WTC11 (cell line): ENCODE measurements at regions not wholly inside any gene's neighbourhood (a gene's known extent, or its start where the extent isn't known, plus 50 kb on each side); places are given as distances from the start of the nearest gene placed in this dataset.

Experiments
- ATAC-seq: fragments of 200-7000 bp; cut with Tn5 transposase; 2 replicates; pipeline ENCODE4 v1.10.0; 2021; ENCODE audit warnings: mild to moderate bottlenecking, moderate library complexity
- CTCF ChIA-PET: fragments of 300-600 bp; sonication (Branson Sonifier 250); formaldehyde crosslinking; loops from one replicate; lab custom pipeline; 2021; ENCODE audit warnings: antibody characterized with exemption; lab: Charles Lee
- POLR2A ChIA-PET: fragments of 350-600 bp; sonication (Branson Sonifier 250); formaldehyde crosslinking; loops from one replicate; lab custom pipeline; 2021; ENCODE audit warnings: antibody characterized with exemption; lab: Charles Lee
- DNase-seq: peaks from one replicate; pipeline ENCODE4 v3.0.0; 2021; ENCODE audit warnings: low spot score
- H3K27ac Mint-ChIP-seq: 2 replicates; pipeline ENCODE4 v1.8.0; 2021; ENCODE audit warnings: mixed read lengths
- H3K27me3 Mint-ChIP-seq: 2 replicates; pipeline ENCODE4 v1.8.0; 2021; ENCODE audit warnings: low read depth, mild to moderate bottlenecking, moderate library complexity, mixed read lengths
- H3K36me3 Mint-ChIP-seq: 2 replicates; pipeline ENCODE4 v1.8.0; 2021; ENCODE audit warnings: mixed read lengths
- H3K4me1 Mint-ChIP-seq: 2 replicates; pipeline ENCODE4 v1.8.0; 2022; ENCODE audit warnings: mixed read lengths
- H3K4me3 Mint-ChIP-seq: 2 replicates; pipeline ENCODE4 v1.8.0; 2021; ENCODE audit warnings: mild to moderate bottlenecking, moderate library complexity, mixed read lengths
- H3K9me3 Mint-ChIP-seq: 2 replicates; pipeline ENCODE4 v1.8.0; 2021; ENCODE audit warnings: mixed read lengths
- ATF1 ChIP-seq: sonication (generic); formaldehyde crosslinking; IDR thresholded peaks from 2 replicates; pipeline ENCODE4 v1.8.1; 2023; ENCODE audit warnings: mild to moderate bottlenecking, moderate library complexity, missing genetic modification reagents
- CBFB ChIP-seq: sonication (generic); formaldehyde crosslinking; IDR thresholded peaks from 2 replicates; pipeline ENCODE4 v1.8.1; 2022; ENCODE audit warnings: mild to moderate bottlenecking, low read depth, missing genetic modification reagents
- ELF4 ChIP-seq: sonication (generic); formaldehyde crosslinking; IDR thresholded peaks from 2 replicates; pipeline ENCODE4 v1.8.1; 2022; ENCODE audit warnings: low read depth, mild to moderate bottlenecking, moderate library complexity, missing genetic modification reagents
- FOXK1 ChIP-seq: sonication (generic); formaldehyde crosslinking; IDR thresholded peaks from 2 replicates; pipeline ENCODE4 v1.8.0; 2022; ENCODE audit warnings: mild to moderate bottlenecking, moderate library complexity, missing genetic modification reagents
- FOXP1 ChIP-seq: sonication (generic); formaldehyde crosslinking; IDR thresholded peaks from 2 replicates; pipeline ENCODE4 v1.8.0; 2022; ENCODE audit warnings: missing genetic modification reagents, mild to moderate bottlenecking, moderate library complexity, borderline replicate concordance
- GABPB1 ChIP-seq: sonication (generic); formaldehyde crosslinking; IDR thresholded peaks from 2 replicates; pipeline ENCODE4 v1.8.1; 2023; ENCODE audit warnings: mild to moderate bottlenecking, missing genetic modification reagents
- GRHL2 ChIP-seq: fragments of 250-450 bp; sonication (Bioruptor Pico); IDR thresholded peaks from 2 replicates; pipeline ENCODE4 v1.8.0; 2022; ENCODE audit warnings: mild to moderate bottlenecking, moderate library complexity; ENCODE audit not compliant: insufficient replicate concordance, severe bottlenecking
- GTF2I ChIP-seq: fragments of 250-450 bp; sonication (Bioruptor Pico); conservative IDR thresholded peaks from 2 replicates; pipeline ENCODE4 v1.4.0; 2021; ENCODE audit warnings: mild to moderate bottlenecking
- IRF2 ChIP-seq: sonication (generic); formaldehyde crosslinking; IDR thresholded peaks from 2 replicates; pipeline ENCODE4 v1.8.0; 2022; ENCODE audit warnings: low read depth, missing genetic modification reagents, borderline replicate concordance
- JAZF1 ChIP-seq: fragments of 250-450 bp; sonication (Bioruptor Pico); IDR thresholded peaks from 2 replicates; pipeline ENCODE4 v1.9.0; 2021; ENCODE audit warnings: moderate library complexity, mild to moderate bottlenecking, inconsistent platforms
- NFATC4 ChIP-seq: fragments of 250-450 bp; sonication (Bioruptor Pico); IDR thresholded peaks from 2 replicates; pipeline ENCODE4 v1.9.0; 2021; ENCODE audit warnings: mild to moderate bottlenecking
- OVOL2 ChIP-seq: fragments of 250-450 bp; sonication (Bioruptor Pico); IDR thresholded peaks from 2 replicates; pipeline ENCODE4 v1.9.0; 2021; ENCODE audit warnings: mild to moderate bottlenecking, borderline replicate concordance
- RELA ChIP-seq: sonication (generic); formaldehyde crosslinking; IDR thresholded peaks from 2 replicates; pipeline ENCODE4 v1.8.1; 2022; ENCODE audit warnings: missing genetic modification reagents, mild to moderate bottlenecking, borderline replicate concordance
- SOX15 ChIP-seq: fragments of 250-450 bp; sonication (Bioruptor Pico); IDR thresholded peaks from 2 replicates; pipeline ENCODE4 v1.9.0; 2021; ENCODE audit warnings: mild to moderate bottlenecking
- SP1 ChIP-seq: sonication (generic); formaldehyde crosslinking; conservative IDR thresholded peaks from 2 replicates; pipeline ENCODE4 v1.8.1; 2022; ENCODE audit warnings: missing genetic modification reagents
- TEAD1 ChIP-seq: sonication (generic); formaldehyde crosslinking; IDR thresholded peaks from 2 replicates; pipeline ENCODE4 v1.8.0; 2022; ENCODE audit warnings: mild to moderate bottlenecking, missing genetic modification reagents
- USF2 ChIP-seq: sonication (generic); formaldehyde crosslinking; IDR thresholded peaks from 2 replicates; pipeline ENCODE4 v1.8.1; 2023; ENCODE audit warnings: mild to moderate bottlenecking, missing genetic modification reagents, moderate library complexity
- ZBTB21 ChIP-seq: sonication (generic); formaldehyde crosslinking; IDR thresholded peaks from 2 replicates; pipeline ENCODE4 v1.8.1; 2023; ENCODE audit warnings: mild to moderate bottlenecking, missing genetic modification reagents, borderline replicate concordance
- ZNF121 ChIP-seq: sonication (generic); formaldehyde crosslinking; IDR thresholded peaks from 2 replicates; pipeline ENCODE4 v1.8.0; 2023; ENCODE audit warnings: missing genetic modification reagents
- ZNF263 ChIP-seq: sonication (generic); formaldehyde crosslinking; IDR thresholded peaks from 2 replicates; pipeline ENCODE4 v1.8.1; 2022; ENCODE audit warnings: low read depth, mild to moderate bottlenecking, moderate library complexity, missing genetic modification reagents
- ZNF281 ChIP-seq: sonication (generic); formaldehyde crosslinking; IDR thresholded peaks from 2 replicates; pipeline ENCODE4 v1.8.0; 2023; ENCODE audit warnings: mild to moderate bottlenecking, missing genetic modification reagents
- ZNF416 ChIP-seq: fragments of 250-450 bp; sonication (Bioruptor Pico); IDR thresholded peaks from 2 replicates; pipeline ENCODE4 v1.9.0; 2021; ENCODE audit warnings: mild to moderate bottlenecking, inconsistent platforms
- TF ChIP-seq, protein P1 (sequence below): fragments of 250-450 bp; sonication (Bioruptor Pico); IDR thresholded peaks from 2 replicates; pipeline ENCODE4 v1.9.0; 2021; ENCODE audit warnings: mild to moderate bottlenecking, borderline replicate concordance
- TF ChIP-seq, protein P2 (sequence below): sonication (generic); formaldehyde crosslinking; IDR thresholded peaks from 2 replicates; pipeline ENCODE4 v1.8.1; 2023; ENCODE audit warnings: mild to moderate bottlenecking, missing genetic modification reagents, borderline replicate concordance
- TF ChIP-seq, protein P3 (sequence below): fragments of 250-450 bp; sonication (Bioruptor Pico); conservative IDR thresholded peaks from 2 replicates; pipeline ENCODE4 v1.9.0; 2021; ENCODE audit warnings: mild to moderate bottlenecking

DNA sequence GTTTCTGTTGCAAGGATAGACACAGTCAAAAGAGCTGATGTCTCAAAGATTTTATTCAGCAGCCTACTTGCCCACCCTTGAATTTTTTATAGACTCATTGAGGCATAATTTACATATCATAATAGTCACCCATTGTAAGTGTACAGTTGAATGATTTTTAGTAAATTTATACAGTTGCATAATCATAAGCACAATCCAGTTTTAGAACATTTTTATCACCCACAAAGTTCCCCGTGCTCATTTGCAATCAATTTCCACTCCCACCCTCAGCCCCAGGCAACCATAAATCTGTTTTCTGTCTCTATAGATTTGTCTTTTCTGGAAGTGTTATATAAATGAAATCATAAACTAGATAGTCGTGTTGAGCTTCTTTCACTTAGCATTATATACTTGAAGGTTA lies 517.7 kb downstream of the TLE1 start:
- no peak for ATAC-seq
- Mint-ChIP-seq H3K4me3 (no peak overlapping the region), H3K27ac (no peak overlapping the region), H3K27me3 (no peaks in the 10 kb centered on the region), H3K36me3 (no peaks in the 10 kb centered on the region), H3K4me1 (no peaks in the 10 kb centered on the region), H3K9me3 (peaks cover 33% of the 10 kb centered on the region)
- POLR2A ChIA-PET = interaction anchor here (0.7 kb wide), 1 partner anchor 19 kb away, joined by 3 read pairs; no protein-coding TSS in a partner anchor
- no peak for DNase-seq
- CTCF ChIA-PET = no interaction called here
- TF ChIP-seq IRF2 (CRISPR knock-in tag) (no peak), USF2 (CRISPR knock-in tag) (no peak), ZNF121 (CRISPR knock-in tag) (no peak), GRHL2 (CRISPR knock-in tag) (no peak), RELA (CRISPR knock-in tag) (no peak), SP1 (CRISPR knock-in tag) (no peak), ELF4 (CRISPR knock-in tag) (no peak), ATF1 (no peak), OVOL2 (CRISPR knock-in tag) (no peak), ZNF416 (CRISPR knock-in tag) (no peak), SOX15 (no peak), FOXP1 (CRISPR knock-in tag) (no peak), JAZF1 (CRISPR knock-in tag) (no peak), ZNF263 (CRISPR knock-in tag) (no peak), FOXK1 (CRISPR knock-in tag) (no peak), GTF2I (CRISPR knock-in tag) (no peak), TEAD1 (CRISPR knock-in tag) (no peak)
- TF ChIP-seq, protein P1, sequence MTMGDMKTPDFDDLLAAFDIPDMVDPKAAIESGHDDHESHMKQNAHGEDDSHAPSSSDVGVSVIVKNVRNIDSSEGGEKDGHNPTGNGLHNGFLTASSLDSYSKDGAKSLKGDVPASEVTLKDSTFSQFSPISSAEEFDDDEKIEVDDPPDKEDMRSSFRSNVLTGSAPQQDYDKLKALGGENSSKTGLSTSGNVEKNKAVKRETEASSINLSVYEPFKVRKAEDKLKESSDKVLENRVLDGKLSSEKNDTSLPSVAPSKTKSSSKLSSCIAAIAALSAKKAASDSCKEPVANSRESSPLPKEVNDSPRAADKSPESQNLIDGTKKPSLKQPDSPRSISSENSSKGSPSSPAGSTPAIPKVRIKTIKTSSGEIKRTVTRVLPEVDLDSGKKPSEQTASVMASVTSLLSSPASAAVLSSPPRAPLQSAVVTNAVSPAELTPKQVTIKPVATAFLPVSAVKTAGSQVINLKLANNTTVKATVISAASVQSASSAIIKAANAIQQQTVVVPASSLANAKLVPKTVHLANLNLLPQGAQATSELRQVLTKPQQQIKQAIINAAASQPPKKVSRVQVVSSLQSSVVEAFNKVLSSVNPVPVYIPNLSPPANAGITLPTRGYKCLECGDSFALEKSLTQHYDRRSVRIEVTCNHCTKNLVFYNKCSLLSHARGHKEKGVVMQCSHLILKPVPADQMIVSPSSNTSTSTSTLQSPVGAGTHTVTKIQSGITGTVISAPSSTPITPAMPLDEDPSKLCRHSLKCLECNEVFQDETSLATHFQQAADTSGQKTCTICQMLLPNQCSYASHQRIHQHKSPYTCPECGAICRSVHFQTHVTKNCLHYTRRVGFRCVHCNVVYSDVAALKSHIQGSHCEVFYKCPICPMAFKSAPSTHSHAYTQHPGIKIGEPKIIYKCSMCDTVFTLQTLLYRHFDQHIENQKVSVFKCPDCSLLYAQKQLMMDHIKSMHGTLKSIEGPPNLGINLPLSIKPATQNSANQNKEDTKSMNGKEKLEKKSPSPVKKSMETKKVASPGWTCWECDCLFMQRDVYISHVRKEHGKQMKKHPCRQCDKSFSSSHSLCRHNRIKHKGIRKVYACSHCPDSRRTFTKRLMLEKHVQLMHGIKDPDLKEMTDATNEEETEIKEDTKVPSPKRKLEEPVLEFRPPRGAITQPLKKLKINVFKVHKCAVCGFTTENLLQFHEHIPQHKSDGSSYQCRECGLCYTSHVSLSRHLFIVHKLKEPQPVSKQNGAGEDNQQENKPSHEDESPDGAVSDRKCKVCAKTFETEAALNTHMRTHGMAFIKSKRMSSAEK (CRISPR knock-in tag) = no peak
- TF ChIP-seq, protein P2, sequence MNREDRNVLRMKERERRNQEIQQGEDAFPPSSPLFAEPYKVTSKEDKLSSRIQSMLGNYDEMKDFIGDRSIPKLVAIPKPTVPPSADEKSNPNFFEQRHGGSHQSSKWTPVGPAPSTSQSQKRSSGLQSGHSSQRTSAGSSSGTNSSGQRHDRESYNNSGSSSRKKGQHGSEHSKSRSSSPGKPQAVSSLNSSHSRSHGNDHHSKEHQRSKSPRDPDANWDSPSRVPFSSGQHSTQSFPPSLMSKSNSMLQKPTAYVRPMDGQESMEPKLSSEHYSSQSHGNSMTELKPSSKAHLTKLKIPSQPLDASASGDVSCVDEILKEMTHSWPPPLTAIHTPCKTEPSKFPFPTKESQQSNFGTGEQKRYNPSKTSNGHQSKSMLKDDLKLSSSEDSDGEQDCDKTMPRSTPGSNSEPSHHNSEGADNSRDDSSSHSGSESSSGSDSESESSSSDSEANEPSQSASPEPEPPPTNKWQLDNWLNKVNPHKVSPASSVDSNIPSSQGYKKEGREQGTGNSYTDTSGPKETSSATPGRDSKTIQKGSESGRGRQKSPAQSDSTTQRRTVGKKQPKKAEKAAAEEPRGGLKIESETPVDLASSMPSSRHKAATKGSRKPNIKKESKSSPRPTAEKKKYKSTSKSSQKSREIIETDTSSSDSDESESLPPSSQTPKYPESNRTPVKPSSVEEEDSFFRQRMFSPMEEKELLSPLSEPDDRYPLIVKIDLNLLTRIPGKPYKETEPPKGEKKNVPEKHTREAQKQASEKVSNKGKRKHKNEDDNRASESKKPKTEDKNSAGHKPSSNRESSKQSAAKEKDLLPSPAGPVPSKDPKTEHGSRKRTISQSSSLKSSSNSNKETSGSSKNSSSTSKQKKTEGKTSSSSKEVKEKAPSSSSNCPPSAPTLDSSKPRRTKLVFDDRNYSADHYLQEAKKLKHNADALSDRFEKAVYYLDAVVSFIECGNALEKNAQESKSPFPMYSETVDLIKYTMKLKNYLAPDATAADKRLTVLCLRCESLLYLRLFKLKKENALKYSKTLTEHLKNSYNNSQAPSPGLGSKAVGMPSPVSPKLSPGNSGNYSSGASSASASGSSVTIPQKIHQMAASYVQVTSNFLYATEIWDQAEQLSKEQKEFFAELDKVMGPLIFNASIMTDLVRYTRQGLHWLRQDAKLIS = no peak

- Mint-ChIP-seq H3K4me1 (peaks cover 10% of the 10 kb centered on the region), H3K9me3 (peaks cover 18% of the 10 kb centered on the region), H3K27ac (no peak overlapping the region), H3K36me3 (no peaks in the 10 kb centered on the region), H3K4me3 (no peak overlapping the region), H3K27me3 (no peaks in the 10 kb centered on the region)
- no peak for ATAC-seq
- no peak for DNase-seq
- TF ChIP-seq, protein P3, sequence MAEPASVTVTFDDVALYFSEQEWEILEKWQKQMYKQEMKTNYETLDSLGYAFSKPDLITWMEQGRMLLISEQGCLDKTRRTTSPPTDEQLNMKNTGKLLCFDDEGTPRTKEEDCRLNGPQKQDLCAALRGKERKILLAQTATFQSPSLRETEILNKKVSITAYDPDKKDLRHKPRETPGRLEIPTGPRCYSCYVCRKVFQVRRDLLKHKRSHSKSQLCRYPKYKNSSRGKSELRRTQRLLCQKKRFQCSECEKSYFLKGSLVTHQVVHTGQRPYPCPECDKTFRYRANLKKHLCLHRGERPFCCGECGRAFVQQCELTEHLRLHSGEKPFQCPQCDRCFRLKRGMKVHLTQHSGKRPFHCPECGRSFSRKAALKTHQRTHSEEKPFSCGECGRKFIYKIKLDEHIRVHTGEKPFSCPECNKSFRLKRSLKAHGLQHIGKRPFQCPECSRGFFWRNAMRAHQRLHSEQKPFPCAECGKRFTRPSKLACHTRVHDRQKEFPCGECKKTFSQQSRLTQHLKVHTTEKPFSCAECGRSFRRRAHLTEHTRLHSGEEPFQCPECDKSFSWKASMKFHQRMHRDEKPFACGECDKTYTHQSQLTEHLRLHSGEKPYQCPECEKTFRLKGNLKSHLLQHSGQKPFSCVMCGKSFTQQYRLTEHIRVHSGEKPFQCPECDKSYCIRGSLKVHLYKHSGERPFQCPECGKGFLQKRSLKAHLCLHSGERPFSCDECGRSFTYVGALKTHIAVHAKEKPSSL (CRISPR knock-in tag) = no peak
- TF ChIP-seq ZNF281 (CRISPR knock-in tag) (no peak), CBFB (no peak), NFATC4 (CRISPR knock-in tag) (no peak), GABPB1 (peak; percentile 89), ZBTB21 (no peak)
- ChIA-PET POLR2A (no interaction called here), CTCF (no interaction called here)
Measured at GRCh38 chr9:81162361-81162760, 527.0 kb downstream of the TLE1 start.
